ENCODE measurements at regions not wholly inside any gene's neighbourhood (a gene's known extent, or its start where the extent isn't known, plus 50 kb on each side); places are given as distances from the start of the nearest gene placed in this dataset.

DNA sequence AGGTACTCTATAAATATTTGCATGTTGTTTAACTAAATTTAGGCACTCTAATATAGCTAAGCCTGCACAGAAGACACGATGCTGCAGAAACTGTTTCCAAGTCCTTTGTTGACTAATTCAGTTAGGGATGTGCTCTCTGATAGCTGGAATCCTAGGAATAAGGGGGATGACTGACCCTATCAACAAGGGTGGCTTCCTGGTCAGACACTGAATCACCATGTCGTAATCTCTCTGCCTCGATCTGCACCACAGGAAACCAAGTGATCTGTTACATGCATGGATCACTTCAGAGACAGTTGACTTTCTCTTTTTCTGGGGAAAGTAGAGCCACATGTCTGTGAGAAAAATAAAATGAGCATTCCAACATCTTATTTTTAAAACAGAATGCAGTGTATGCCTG lies 169.1 kb downstream of the GUCY2F start:
- no peaks in the 10 kb centered on the region for H3K4me1 Mint-ChIP-seq (ENCODE audit: low read depth)
- intact Hi-C loops (cut with micrococcal nuclease) = no loop called here
- ChIA-PET POLR2A (no interaction called here), CTCF (no interaction called here)
- DNase-seq (no peak), ATAC-seq (no peak)
- H3K36me3 Mint-ChIP-seq (ENCODE audit: low read depth) = no peaks in the 10 kb centered on the region
- H3K9me3 Mint-ChIP-seq = no peaks in the 10 kb centered on the region
- no peak overlapping the region for H3K4me3 Mint-ChIP-seq
- H3K27ac Mint-ChIP-seq = no peak overlapping the region
- TF ChIP-seq, protein P1, sequence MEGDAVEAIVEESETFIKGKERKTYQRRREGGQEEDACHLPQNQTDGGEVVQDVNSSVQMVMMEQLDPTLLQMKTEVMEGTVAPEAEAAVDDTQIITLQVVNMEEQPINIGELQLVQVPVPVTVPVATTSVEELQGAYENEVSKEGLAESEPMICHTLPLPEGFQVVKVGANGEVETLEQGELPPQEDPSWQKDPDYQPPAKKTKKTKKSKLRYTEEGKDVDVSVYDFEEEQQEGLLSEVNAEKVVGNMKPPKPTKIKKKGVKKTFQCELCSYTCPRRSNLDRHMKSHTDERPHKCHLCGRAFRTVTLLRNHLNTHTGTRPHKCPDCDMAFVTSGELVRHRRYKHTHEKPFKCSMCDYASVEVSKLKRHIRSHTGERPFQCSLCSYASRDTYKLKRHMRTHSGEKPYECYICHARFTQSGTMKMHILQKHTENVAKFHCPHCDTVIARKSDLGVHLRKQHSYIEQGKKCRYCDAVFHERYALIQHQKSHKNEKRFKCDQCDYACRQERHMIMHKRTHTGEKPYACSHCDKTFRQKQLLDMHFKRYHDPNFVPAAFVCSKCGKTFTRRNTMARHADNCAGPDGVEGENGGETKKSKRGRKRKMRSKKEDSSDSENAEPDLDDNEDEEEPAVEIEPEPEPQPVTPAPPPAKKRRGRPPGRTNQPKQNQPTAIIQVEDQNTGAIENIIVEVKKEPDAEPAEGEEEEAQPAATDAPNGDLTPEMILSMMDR (IDR thresholded peaks at IDR 0.05) = no peak
- H3K27me3 Mint-ChIP-seq = no peaks in the 10 kb centered on the region

DNA sequence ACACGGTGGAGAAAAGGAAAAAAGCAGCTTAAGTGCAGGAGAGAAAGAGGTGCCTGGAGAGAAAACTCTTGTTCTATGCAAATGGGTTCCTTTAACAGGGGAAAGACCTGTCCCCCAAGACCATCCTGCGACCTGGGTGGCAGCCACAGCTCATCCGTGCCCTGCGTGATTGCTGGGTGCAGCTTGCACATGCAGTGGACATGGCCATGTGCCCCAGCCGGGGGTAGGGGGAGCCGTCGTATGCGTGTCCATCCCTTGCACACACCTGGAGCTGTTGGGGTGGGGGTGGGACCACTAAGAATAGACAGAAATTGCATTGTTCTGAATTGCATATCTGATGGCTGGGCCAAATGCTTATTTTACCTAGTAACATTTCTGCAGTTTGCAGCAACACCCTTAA lies 171.9 kb downstream of the GUCY2F start:
- ATAC-seq = no peak
- CTCF ChIA-PET = no interaction called here
- TF ChIP-seq, protein P1 (IDR thresholded peaks at IDR 0.05) = no peak
- intact Hi-C loops (cut with micrococcal nuclease) = no loop called here
- no peaks in the 10 kb centered on the region for H3K9me3 Mint-ChIP-seq
- DNase-seq = no peak
- POLR2A ChIA-PET = no interaction called here
- H3K27me3 Mint-ChIP-seq = no peaks in the 10 kb centered on the region
- H3K27ac Mint-ChIP-seq = no peak overlapping the region
- no peak overlapping the region for H3K4me3 Mint-ChIP-seq
- H3K36me3 Mint-ChIP-seq (ENCODE audit: low read depth) = no peaks in the 10 kb centered on the region
- H3K4me1 Mint-ChIP-seq (ENCODE audit: low read depth) = no peaks in the 10 kb centered on the region

DNA sequence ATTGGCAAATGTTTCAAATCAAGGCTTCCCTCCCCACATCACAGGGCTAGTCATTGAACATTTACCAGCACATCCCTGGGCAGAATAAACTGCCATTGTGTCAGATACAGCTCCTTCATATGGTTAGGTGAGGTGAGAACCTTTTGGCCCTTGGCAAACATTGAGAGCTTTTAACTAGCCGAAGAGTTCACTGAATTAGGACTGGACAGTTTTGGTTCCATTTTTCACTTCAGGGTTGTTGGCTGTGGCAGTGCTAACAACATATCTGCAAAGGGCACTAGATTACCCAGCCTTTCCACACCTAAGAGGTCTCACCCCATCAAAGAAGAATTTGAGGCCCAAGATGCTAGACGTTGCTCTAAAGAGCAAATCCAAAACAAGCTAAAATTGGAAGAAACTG lies 180.7 kb downstream of the GUCY2F start:
- no peaks in the 10 kb centered on the region for H3K27me3 Mint-ChIP-seq
- no peak for ATAC-seq
- H3K9me3 Mint-ChIP-seq = no peaks in the 10 kb centered on the region
- intact Hi-C loops (cut with micrococcal nuclease) = no loop called here
- POLR2A ChIA-PET = no interaction called here
- no peaks in the 10 kb centered on the region for H3K36me3 Mint-ChIP-seq (ENCODE audit: low read depth)
- no peak for DNase-seq
- no peaks in the 10 kb centered on the region for H3K4me1 Mint-ChIP-seq (ENCODE audit: low read depth)
- CTCF ChIA-PET = no interaction called here
- H3K27ac Mint-ChIP-seq = no peak overlapping the region
- TF ChIP-seq, protein P1 (IDR thresholded peaks at IDR 0.05) = no peak
- no peak overlapping the region for H3K4me3 Mint-ChIP-seq

DNA sequence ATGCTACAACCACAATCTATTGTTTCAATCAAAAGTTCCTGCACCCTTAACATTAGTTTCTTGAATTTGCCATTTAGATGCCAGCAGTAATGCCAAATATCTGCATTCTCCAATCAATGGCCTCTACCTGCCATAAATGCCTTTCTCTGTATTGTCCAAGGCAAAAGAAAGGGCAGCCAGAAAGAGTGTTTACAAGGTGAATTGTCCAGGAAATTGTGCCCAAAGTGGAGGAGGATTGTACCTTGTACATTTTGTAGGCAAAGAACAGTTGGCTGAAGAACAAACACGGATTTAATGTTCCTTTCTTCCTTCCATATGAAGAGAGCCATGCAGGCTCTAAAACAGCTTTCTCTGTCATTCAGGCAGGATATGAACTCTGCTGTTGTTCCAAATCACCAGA lies 181.5 kb downstream of the GUCY2F start:
- ATAC-seq (no peak), DNase-seq (no peak)
- no peaks in the 10 kb centered on the region for H3K27me3 Mint-ChIP-seq
- H3K4me1 Mint-ChIP-seq (ENCODE audit: low read depth) = no peaks in the 10 kb centered on the region
- TF ChIP-seq, protein P1 (IDR thresholded peaks at IDR 0.05) = no peak
- H3K4me3 Mint-ChIP-seq = no peak overlapping the region
- ChIA-PET CTCF (no interaction called here), POLR2A (no interaction called here)
- no peaks in the 10 kb centered on the region for H3K9me3 Mint-ChIP-seq
- intact Hi-C loops (cut with micrococcal nuclease) = no loop called here
- no peaks in the 10 kb centered on the region for H3K36me3 Mint-ChIP-seq (ENCODE audit: low read depth)
- H3K27ac Mint-ChIP-seq = no peak overlapping the region

DNA sequence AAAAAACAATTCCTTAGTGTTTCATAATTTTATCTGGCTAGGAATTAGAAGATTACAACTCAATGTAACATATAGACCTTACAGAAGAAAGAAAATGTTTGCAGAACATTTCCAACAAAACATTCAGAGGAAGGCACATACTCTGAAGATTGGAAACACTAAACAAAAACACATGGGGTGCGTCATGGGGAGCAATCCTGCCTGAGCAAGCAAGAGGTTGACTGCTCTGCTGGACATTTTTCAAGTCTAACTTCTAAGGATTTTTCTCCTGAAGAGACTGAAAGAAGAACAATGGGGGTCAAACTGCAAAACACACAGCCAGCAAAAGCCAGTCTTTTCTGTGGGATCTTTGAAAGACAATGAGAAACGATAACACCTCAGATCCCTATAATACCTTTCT lies 182.8 kb downstream of the GUCY2F start:
- intact Hi-C loops (cut with micrococcal nuclease) = no loop called here
- Mint-ChIP-seq H3K36me3 (ENCODE audit: low read depth) (no peaks in the 10 kb centered on the region), H3K9me3 (no peaks in the 10 kb centered on the region), H3K27me3 (no peaks in the 10 kb centered on the region), H3K4me1 (ENCODE audit: low read depth) (no peaks in the 10 kb centered on the region), H3K27ac (no peak overlapping the region), H3K4me3 (no peak overlapping the region)
- DNase-seq = no peak
- POLR2A ChIA-PET = no interaction called here
- CTCF ChIA-PET = no interaction called here
- TF ChIP-seq, protein P1 (IDR thresholded peaks at IDR 0.05) = no peak
- no peak for ATAC-seq
